ENCODE measurements at regions not wholly inside any gene's neighbourhood (a gene's known extent, or its start where the extent isn't known, plus 50 kb on each side); places are given as distances from the start of the nearest gene placed in this dataset.

GRCh38 chr6:145075425-145075824, 659.9 kb downstream of the EPM2A start:
- TF ChIP-seq CREB1 (IDR thresholded peaks at IDR 0.05; ENCODE audit: low read depth) (no peak), REST (IDR thresholded peaks at IDR 0.05; ENCODE audit: low read depth) (no peak), MAX (IDR thresholded peaks at IDR 0.05) (no peak), TAF1 (IDR thresholded peaks at IDR 0.05; ENCODE audit: low read depth) (no peak), FOXM1 (IDR thresholded peaks at IDR 0.05; ENCODE audit: borderline replicate concordance, low read depth) (no peak), RAD21 (IDR thresholded peaks at IDR 0.05; ENCODE audit: low read depth) (no peak), TCF12 (IDR thresholded peaks at IDR 0.05; ENCODE audit: low read depth) (no peak), EP300 (IDR thresholded peaks at IDR 0.05; ENCODE audit: borderline replicate concordance) (no peak), YY1 (IDR thresholded peaks at IDR 0.05; ENCODE audit: low read depth) (no peak)
